DOHH2 (cell line): ENCODE measurements at regions not wholly inside any gene's neighbourhood (a gene's known extent, or its start where the extent isn't known, plus 50 kb on each side); places are given as distances from the start of the nearest gene placed in this dataset.

Experiments used
- H3F3A ChIP-seq: fragments of 200-600 bp; sonication (generic), shearing (Covaris generic); 2 replicates; pipeline ENCODE4 v1.6.0; 2016; ENCODE audit warnings: antibody characterized with exemption, mild to moderate bottlenecking; ENCODE audit not compliant: control insufficient read depth, insufficient read depth
- H3K27ac ChIP-seq: fragments of 200-600 bp; sonication (generic); 2 replicates; pipeline ENCODE4 v1.5.1; 2014; ENCODE audit warnings: low read depth, mild to moderate bottlenecking, low read length, moderate library complexity
- H3K27me3 ChIP-seq: fragments of 200-600 bp; sonication (generic); 2 replicates; pipeline ENCODE4 v1.6.1; 2014; ENCODE audit warnings: mild to moderate bottlenecking, low read length, mixed read lengths; ENCODE audit not compliant: control insufficient read depth
- H3K36me3 ChIP-seq: fragments of 200-600 bp; sonication (generic); 2 replicates; pipeline ENCODE4 v1.6.1; 2014; ENCODE audit warnings: mild to moderate bottlenecking, low read length, moderate library complexity, mixed read lengths; ENCODE audit not compliant: control insufficient read depth
- H3K4me1 ChIP-seq: fragments of 200-600 bp; sonication (generic); 2 replicates; pipeline ENCODE4 v1.6.1; 2014; ENCODE audit warnings: mild to moderate bottlenecking, low read length, mixed read lengths; ENCODE audit not compliant: control insufficient read depth
- H3K4me2 ChIP-seq: fragments of 200-600 bp; sonication (generic); 2 replicates; pipeline ENCODE4 v1.6.0; 2014; ENCODE audit warnings: mild to moderate bottlenecking, low read length, moderate library complexity
- H3K4me3 ChIP-seq: fragments of 200-600 bp; sonication (generic); 2 replicates; pipeline ENCODE4 v1.5.1; 2014; ENCODE audit warnings: mild to moderate bottlenecking, low read length, mixed read lengths
- H3K79me2 ChIP-seq: fragments of 200-600 bp; sonication (generic); 2 replicates; pipeline ENCODE4 v1.6.1; 2014; ENCODE audit warnings: mild to moderate bottlenecking, low read length, mixed read lengths; ENCODE audit not compliant: control insufficient read depth
- H3K9me2 ChIP-seq: fragments of 200-600 bp; sonication (generic); replicated peaks from 2 replicates; pipeline ENCODE4 v1.6.1; 2014; ENCODE audit warnings: mild to moderate bottlenecking, low read length, mixed read lengths; ENCODE audit not compliant: control insufficient read depth
- H3K9me3 ChIP-seq: fragments of 200-600 bp; sonication (generic); 2 replicates; pipeline ENCODE4 v1.6.1; 2014; ENCODE audit warnings: antibody characterized with exemption, low read length, mixed read lengths; ENCODE audit not compliant: control insufficient read depth, insufficient read depth
- H4K20me1 ChIP-seq: fragments of 200-600 bp; sonication (generic); 2 replicates; pipeline ENCODE4 v1.6.0; 2014; ENCODE audit warnings: low read depth, mild to moderate bottlenecking, antibody characterized with exemption, low read length, moderate library complexity; ENCODE audit not compliant: control insufficient read depth, insufficient read depth
- CTCF ChIP-seq: fragments of 200-600 bp; sonication (generic); IDR thresholded peaks from one replicate; pipeline ENCODE4 v1.5.1; 2014; ENCODE audit warnings: antibody characterized with exemption, mild to moderate bottlenecking, low read depth, low read length; ENCODE audit not compliant: poor library complexity, severe bottlenecking
- EZH2phosphoT487 ChIP-seq: fragments of 200-600 bp; sonication (generic); IDR thresholded peaks from 2 replicates; pipeline ENCODE4 v1.6.1; 2017; ENCODE audit warnings: borderline replicate concordance, mild to moderate bottlenecking, antibody characterized with exemption, low read length, moderate library complexity, mixed read lengths

GRCh38 chr10:113317489-113317888 lies 235.4 kb upstream of the HABP2 start:
- no peak for TF ChIP-seq CTCF
- no peak for TF ChIP-seq EZH2phosphoT487
- Histone ChIP-seq H3K4me1 (no peaks in the 10 kb centered on the region), H3F3A (no peaks in the 10 kb centered on the region), H3K4me2 (no peak overlapping the region), H3K9me3 (no peaks in the 10 kb centered on the region), H3K9me2 (no peaks in the 10 kb centered on the region), H3K36me3 (no peaks in the 10 kb centered on the region), H4K20me1 (no peaks in the 10 kb centered on the region), H3K4me3 (no peak overlapping the region), H3K27ac (no peak overlapping the region), H3K27me3 (no peaks in the 10 kb centered on the region), H3K79me2 (no peaks in the 10 kb centered on the region)

GRCh38 chr10:113319479-113319878 lies 233.4 kb upstream of the HABP2 start:
- Histone ChIP-seq H3K79me2 (no peaks in the 10 kb centered on the region), H4K20me1 (no peaks in the 10 kb centered on the region), H3K4me2 (no peak overlapping the region), H3K4me1 (no peaks in the 10 kb centered on the region), H3K9me2 (no peaks in the 10 kb centered on the region), H3K9me3 (no peaks in the 10 kb centered on the region), H3K36me3 (no peaks in the 10 kb centered on the region), H3K4me3 (no peak overlapping the region), H3F3A (no peaks in the 10 kb centered on the region), H3K27me3 (no peaks in the 10 kb centered on the region), H3K27ac (no peak overlapping the region)
- TF ChIP-seq CTCF (no peak), EZH2phosphoT487 (no peak)

GRCh38 chr10:113320211-113320610 lies 232.6 kb upstream of the HABP2 start:
- Histone ChIP-seq H3K9me3 (no peaks in the 10 kb centered on the region), H3K36me3 (no peaks in the 10 kb centered on the region), H3K27me3 (no peaks in the 10 kb centered on the region), H3K4me1 (no peaks in the 10 kb centered on the region), H3K9me2 (no peaks in the 10 kb centered on the region), H3K4me3 (no peak overlapping the region), H3K27ac (no peak overlapping the region), H4K20me1 (no peaks in the 10 kb centered on the region), H3K4me2 (no peak overlapping the region), H3F3A (no peaks in the 10 kb centered on the region), H3K79me2 (no peaks in the 10 kb centered on the region)
- TF ChIP-seq CTCF (no peak), EZH2phosphoT487 (no peak)

GRCh38 chr10:113320987-113321386 lies 231.9 kb upstream of the HABP2 start:
- Histone ChIP-seq H3K4me3 (no peak overlapping the region), H3K79me2 (no peaks in the 10 kb centered on the region), H3K27ac (no peak overlapping the region), H4K20me1 (no peaks in the 10 kb centered on the region), H3K9me2 (no peaks in the 10 kb centered on the region), H3K36me3 (no peaks in the 10 kb centered on the region), H3K4me1 (no peaks in the 10 kb centered on the region), H3F3A (no peaks in the 10 kb centered on the region), H3K27me3 (no peaks in the 10 kb centered on the region), H3K4me2 (no peak overlapping the region), H3K9me3 (no peaks in the 10 kb centered on the region)
- TF ChIP-seq EZH2phosphoT487 (no peak), CTCF (no peak)
